ENCODE measurements at regions not wholly inside any gene's neighbourhood (a gene's known extent, or its start where the extent isn't known, plus 50 kb on each side); places are given as distances from the start of the nearest gene placed in this dataset.

DNA sequence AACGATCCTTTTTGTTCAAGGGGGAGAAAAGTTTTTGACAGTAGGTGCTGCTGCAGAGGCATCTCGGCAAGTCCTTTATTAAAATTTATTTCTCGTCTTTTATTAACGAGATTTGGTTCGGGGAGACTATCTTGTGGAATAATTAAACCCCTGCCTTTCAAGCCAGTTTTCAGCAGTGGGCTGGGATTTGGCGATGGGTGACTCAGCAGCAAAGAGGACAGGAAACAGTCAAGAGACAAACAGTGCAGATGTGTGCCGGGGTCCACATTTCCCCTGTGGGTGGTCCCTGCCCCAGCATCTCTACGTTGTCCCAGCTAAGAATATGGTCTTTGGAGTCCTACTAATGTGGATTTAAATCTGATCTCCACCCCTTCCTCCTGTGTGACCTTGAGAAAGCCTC, 282.8 kb downstream of the CDH26 start:
- H3K4me3 Mint-ChIP-seq: no peak overlapping the region
- H3K9me3 Mint-ChIP-seq: peaks cover 7% of the 10 kb centered on the region
- H3K27ac Mint-ChIP-seq: no peak overlapping the region
- TF ChIP-seq, protein P1, sequence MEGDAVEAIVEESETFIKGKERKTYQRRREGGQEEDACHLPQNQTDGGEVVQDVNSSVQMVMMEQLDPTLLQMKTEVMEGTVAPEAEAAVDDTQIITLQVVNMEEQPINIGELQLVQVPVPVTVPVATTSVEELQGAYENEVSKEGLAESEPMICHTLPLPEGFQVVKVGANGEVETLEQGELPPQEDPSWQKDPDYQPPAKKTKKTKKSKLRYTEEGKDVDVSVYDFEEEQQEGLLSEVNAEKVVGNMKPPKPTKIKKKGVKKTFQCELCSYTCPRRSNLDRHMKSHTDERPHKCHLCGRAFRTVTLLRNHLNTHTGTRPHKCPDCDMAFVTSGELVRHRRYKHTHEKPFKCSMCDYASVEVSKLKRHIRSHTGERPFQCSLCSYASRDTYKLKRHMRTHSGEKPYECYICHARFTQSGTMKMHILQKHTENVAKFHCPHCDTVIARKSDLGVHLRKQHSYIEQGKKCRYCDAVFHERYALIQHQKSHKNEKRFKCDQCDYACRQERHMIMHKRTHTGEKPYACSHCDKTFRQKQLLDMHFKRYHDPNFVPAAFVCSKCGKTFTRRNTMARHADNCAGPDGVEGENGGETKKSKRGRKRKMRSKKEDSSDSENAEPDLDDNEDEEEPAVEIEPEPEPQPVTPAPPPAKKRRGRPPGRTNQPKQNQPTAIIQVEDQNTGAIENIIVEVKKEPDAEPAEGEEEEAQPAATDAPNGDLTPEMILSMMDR (IDR thresholded peaks at IDR 0.05): no peak
- H3K36me3 Mint-ChIP-seq (ENCODE audit: low read depth): no peaks in the 10 kb centered on the region
- H3K27me3 Mint-ChIP-seq (ENCODE audit: low read depth, poor library complexity): peaks cover 27% of the 10 kb centered on the region
- H3K4me1 Mint-ChIP-seq: peaks cover 7% of the 10 kb centered on the region
- no peak for DNase-seq

GRCh38 chr20:60242836-60243505, 284.7 kb downstream of the CDH26 start:
- H3K4me3 Mint-ChIP-seq: no peak overlapping the region
- DNase-seq: no peak
- no peaks in the 10 kb centered on the region for H3K36me3 Mint-ChIP-seq (ENCODE audit: low read depth)
- peaks cover 20% of the 10 kb centered on the region for H3K27me3 Mint-ChIP-seq (ENCODE audit: low read depth, poor library complexity)
- TF ChIP-seq, protein P1 (IDR thresholded peaks at IDR 0.05): no peak
- H3K4me1 Mint-ChIP-seq: peaks cover 7% of the 10 kb centered on the region
- H3K9me3 Mint-ChIP-seq: peaks cover 15% of the 10 kb centered on the region
- H3K27ac Mint-ChIP-seq: no peak overlapping the region

DNA sequence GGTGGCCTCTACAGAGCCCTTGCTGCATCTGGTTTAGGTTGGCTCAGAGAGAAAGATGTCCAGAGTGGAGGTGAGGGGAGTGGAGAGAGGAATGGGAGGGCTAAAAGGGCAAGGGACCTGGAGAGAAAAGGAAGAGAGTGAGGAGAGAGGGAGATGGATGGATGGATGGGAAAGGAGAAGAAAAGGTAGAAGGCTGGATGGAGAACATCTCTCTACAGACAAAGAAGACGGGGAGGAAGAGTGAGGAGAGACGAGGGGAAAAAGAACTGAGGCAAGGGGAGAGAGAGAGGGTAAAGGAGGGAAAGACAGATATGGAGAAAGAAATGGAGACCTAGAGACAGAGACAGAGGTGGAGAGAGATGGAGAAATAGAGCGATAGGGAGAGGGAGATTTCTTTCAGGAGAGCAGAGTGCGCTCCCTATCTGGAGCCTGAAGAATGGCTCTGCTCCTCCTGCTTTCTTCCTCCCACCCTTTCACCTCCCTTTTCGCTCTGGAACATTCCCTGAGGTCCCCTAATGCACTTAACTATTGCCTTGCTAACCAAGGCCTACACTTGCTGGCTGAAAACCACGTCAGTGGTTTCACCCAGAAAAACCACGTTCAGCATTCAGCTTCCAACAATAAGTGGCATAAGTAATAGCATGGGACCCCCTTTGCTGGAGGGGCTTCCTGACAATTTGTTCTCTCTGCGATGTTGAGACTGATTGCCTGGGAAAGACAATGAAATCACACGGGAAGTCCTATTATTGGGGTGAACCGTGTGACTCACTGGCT, 286.3 kb downstream of the CDH26 start:
- Mint-ChIP-seq H3K27ac (no peak overlapping the region), H3K36me3 (ENCODE audit: low read depth) (no peaks in the 10 kb centered on the region), H3K4me1 (peaks cover 7% of the 10 kb centered on the region), H3K9me3 (peaks cover 13% of the 10 kb centered on the region), H3K4me3 (no peak overlapping the region), H3K27me3 (ENCODE audit: low read depth, poor library complexity) (peaks cover 26% of the 10 kb centered on the region)
- no peak for DNase-seq
- TF ChIP-seq, protein P1 (IDR thresholded peaks at IDR 0.05): no peak

DNA sequence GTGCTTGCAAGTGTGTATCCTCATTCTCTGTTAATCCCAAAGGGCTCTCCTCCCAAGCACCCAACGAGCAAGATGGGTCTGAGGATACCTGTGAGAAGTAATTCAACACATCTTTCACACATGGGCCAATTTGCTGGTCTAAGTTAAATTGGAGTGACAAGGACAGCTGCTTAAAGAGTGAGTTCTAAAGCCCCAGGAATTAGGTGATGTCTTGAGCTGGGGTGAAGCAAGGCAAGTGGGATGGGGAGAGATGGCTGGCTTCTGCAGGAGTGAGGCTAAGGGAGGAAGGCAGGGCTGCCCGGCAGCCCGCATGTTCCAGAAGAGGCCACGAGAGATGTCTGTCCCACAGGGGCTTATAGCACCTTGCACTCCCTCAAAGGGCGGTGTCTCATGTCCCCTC, 288.5 kb downstream of the CDH26 start:
- Mint-ChIP-seq H3K27ac (no peak overlapping the region), H3K27me3 (ENCODE audit: low read depth, poor library complexity) (peaks cover 24% of the 10 kb centered on the region), H3K36me3 (ENCODE audit: low read depth) (no peaks in the 10 kb centered on the region), H3K4me1 (no peaks in the 10 kb centered on the region), H3K4me3 (no peak overlapping the region), H3K9me3 (peaks cover 18% of the 10 kb centered on the region)
- TF ChIP-seq, protein P1 (IDR thresholded peaks at IDR 0.05): no peak
- no peak for DNase-seq

GRCh38 chr20:60249436-60249835, 291.2 kb downstream of the CDH26 start:
- DNase-seq: no peak
- TF ChIP-seq, protein P1 (IDR thresholded peaks at IDR 0.05): no peak
- H3K4me1 Mint-ChIP-seq: no peaks in the 10 kb centered on the region
- H3K36me3 Mint-ChIP-seq (ENCODE audit: low read depth): no peaks in the 10 kb centered on the region
- H3K4me3 Mint-ChIP-seq: no peak overlapping the region
- H3K27ac Mint-ChIP-seq: no peak overlapping the region
- peaks cover 20% of the 10 kb centered on the region for H3K9me3 Mint-ChIP-seq
- H3K27me3 Mint-ChIP-seq (ENCODE audit: low read depth, poor library complexity): peaks cover 27% of the 10 kb centered on the region
